ENCODE measurements at regions not wholly inside any gene's neighbourhood (a gene's known extent, or its start where the extent isn't known, plus 50 kb on each side); places are given as distances from the start of the nearest gene placed in this dataset.

GRCh38 chr19:34841780-34842179 is 68.8 kb upstream of the ZNF599 start:
- peaks cover 23% of the 10 kb centered on the region for H3K9me3 ChIP-seq
- ChIA-PET CTCF (interaction anchor here (1.2 to 1.3 kb wide), 2 partner anchors 217 to 294 kb away, joined by 3 read pairs; partner anchors contain the start of gene LGI4), POLR2A (no interaction called here)
- FAIRE-seq (no peak), DNase-seq (ENCODE audit: low read depth in 1 of 2, low spot score in 1 of 2) (no peak), ATAC-seq (no peak)
- no peak overlapping the region for H3K27ac ChIP-seq
- WGBS (ENCODE audit: missing lambda C conversion rate): 67% methylated on average over 10 of the region's 10 CpGs
- TF ChIP-seq POLR2A (IDR thresholded peaks at IDR 0.05; ENCODE audit: low read length) (no peak), BHLHE40 (IDR thresholded peaks at IDR 0.05; ENCODE audit: low read depth, low read length) (no peak), E2F6 (IDR thresholded peaks at IDR 0.05; ENCODE audit: borderline replicate concordance, low read depth) (no peak), KDM5A (IDR thresholded peaks at IDR 0.05) (no peak), RNF2 (IDR thresholded peaks at IDR 0.05; ENCODE audit: borderline replicate concordance, low read depth) (no peak), SMC3 (IDR thresholded peaks at IDR 0.05) (no peak), CTCF (IDR thresholded peaks at IDR 0.05) (no peak), HES2 (IDR thresholded peaks at IDR 0.05) (no peak)
- H3K4me1 ChIP-seq: no peaks in the 10 kb centered on the region
- no peak overlapping the region for H3K4me2 ChIP-seq
- no peak overlapping the region for H3K4me3 ChIP-seq

- WGBS (ENCODE audit: missing lambda C conversion rate): 29% methylated on average over 43 of the region's 43 CpGs
- H3K4me3 ChIP-seq: peak overlapping the region; percentile 15; the same call in 1 of the 3 replicates
- TF ChIP-seq CTCF (IDR thresholded peaks at IDR 0.05) (peak; percentile 22; the same call in 2 of the 3 replicates), CEBPB (IDR thresholded peaks at IDR 0.05) (peak; percentile 48 to 57; a peak in 2 of 4 replicates), POLR2AphosphoS2 (conservative IDR thresholded peaks at IDR 0.05; ENCODE audit: low read length) (no peak)
Measured at GRCh38 chr19:34838753-34839431, 65.9 kb upstream of the ZNF599 start.

GRCh38 chr19:34838248-34838647 is 65.2 kb upstream of the ZNF599 start:
- Histone ChIP-seq H3K4me2 (peak overlapping the region; percentile 33), H3K27ac (no peak overlapping the region), H3K4me3 (peak overlapping the region; percentile 15; the same call in 1 of the 3 replicates), H3K9me3 (peaks cover under 1% of the 10 kb centered on the region; the same call in 2 of the 3 replicates), H3K4me1 (no peaks in the 10 kb centered on the region)
- DNase-seq (ENCODE audit: low read depth in 1 of 2, low spot score in 1 of 2) (peak; percentile 39 to 47), FAIRE-seq (no peak), ATAC-seq (peak; percentile 70 to 80)
- ChIA-PET POLR2A (no interaction called here), CTCF (interaction anchor here (0.6 to 2.4 kb wide), 20 partner anchors 9 to 1063 kb away, joined by 3 to 8 read pairs (median 4); no protein-coding TSS in a partner anchor)
- 19% methylated on average over 6 of the region's 6 CpGs for WGBS (ENCODE audit: missing lambda C conversion rate)
- TF ChIP-seq CHD2 (IDR thresholded peaks at IDR 0.05; ENCODE audit: low read length, partially characterized antibody): no peak
- no peak for TF ChIP-seq ZNF302 (CRISPR knock-in tag; IDR thresholded peaks at IDR 0.05)
- no peak for TF ChIP-seq BCL3 (IDR thresholded peaks at IDR 0.05)
- peak; percentile 38; the same call in 2 of the 3 replicates for TF ChIP-seq CTCF (IDR thresholded peaks at IDR 0.05)
- TF ChIP-seq ELK1 (IDR thresholded peaks at IDR 0.05; ENCODE audit: low read depth, low read length): no peak
- no peak for TF ChIP-seq FOSL2 (IDR thresholded peaks at IDR 0.05)
- no peak for TF ChIP-seq FOSL2 (CRISPR knock-in tag; IDR thresholded peaks at IDR 0.05)
- peak; percentile 32; the same call in 1 of the 3 replicates for TF ChIP-seq SMC3 (IDR thresholded peaks at IDR 0.05)
- TF ChIP-seq NPAS2 (CRISPR knock-in tag; IDR thresholded peaks at IDR 0.05; ENCODE audit: borderline replicate concordance): no peak
- no peak for TF ChIP-seq CBX8 (IDR thresholded peaks at IDR 0.05)
- no peak for TF ChIP-seq CBX2 (IDR thresholded peaks at IDR 0.05; ENCODE audit: borderline replicate concordance, low read depth)
- no peak for TF ChIP-seq EP300 (IDR thresholded peaks at IDR 0.05)
- TF ChIP-seq KDM5A (IDR thresholded peaks at IDR 0.05): no peak
- no peak for TF ChIP-seq NFE2L2 (conservative IDR thresholded peaks at IDR 0.05; ENCODE audit: low read length)
- no peak for TF ChIP-seq PHF8 (IDR thresholded peaks at IDR 0.05; ENCODE audit: borderline replicate concordance, low read depth)

More at GRCh38 chr19:34838753-34839431, 65.9 kb upstream of the ZNF599 start:
- ATAC-seq (peak; percentile 64 to 80; a peak in 5 of 6 replicates), DNase-seq (ENCODE audit: low read depth in 1 of 2, low spot score in 1 of 2) (peak in 1 of 2 experiments; percentile 32), FAIRE-seq (no peak)
- CTCF ChIA-PET: interaction anchor here (0.6 to 2.4 kb wide), 18 partner anchors 8 to 1064 kb away, joined by 3 to 8 read pairs (median 4); no protein-coding TSS in a partner anchor
- Histone ChIP-seq H3K4me1 (no peaks in the 10 kb centered on the region), H3K4me2 (peak overlapping the region; percentile 33), H3K27ac (no peak overlapping the region), H3K9me3 (peaks cover 2% of the 10 kb centered on the region; the same call in 2 of the 3 replicates)
- POLR2A ChIA-PET: no interaction called here
